CD4-positive, alpha-beta T cell treated with Interleukin-12 subunit alpha and Interleukin-12 subunit beta, for 1 hour (primary cell): ENCODE measurements at regions not wholly inside any gene's neighbourhood (a gene's known extent, or its start where the extent isn't known, plus 50 kb on each side); places are given as distances from the start of the nearest gene placed in this dataset.
"Not testable (repeated sequence)": the region's sequence is repeated elsewhere in the genome, so short reads cannot be mapped to it uniquely, and the experiment has no call there.

Experiments used
- DNase-seq: peaks from one replicate; pipeline ENCODE4 v3.0.0-alpha.2; 2020

- no peak for DNase-seq
These were observed 938.6 kb upstream of the WWC1 start for GRCh38 chr5:167352801-167353200.

- no peak for DNase-seq
These were observed 936.1 kb upstream of the WWC1 start for GRCh38 chr5:167355346-167355745.

GRCh38 chr5:167356374-167356773 is 935.1 kb upstream of the WWC1 start:
- DNase-seq = no peak

- no peak for DNase-seq
These were observed 932.5 kb upstream of the WWC1 start for GRCh38 chr5:167358868-167359492.

- DNase-seq = no peak
These were observed 929.6 kb upstream of the WWC1 start for GRCh38 chr5:167361795-167362194.

GRCh38 chr5:167363065-167363464 is 928.4 kb upstream of the WWC1 start:
- no peak for DNase-seq

GRCh38 chr5:167375125-167375524 is 916.3 kb upstream of the WWC1 start:
- no peak for DNase-seq

- DNase-seq = no peak
These were observed 912.3 kb upstream of the WWC1 start for GRCh38 chr5:167378894-167379723.

GRCh38 chr5:167381457-167381856 is 910.0 kb upstream of the WWC1 start:
- no peak for DNase-seq

- DNase-seq = no peak
These were observed 901.9 kb upstream of the WWC1 start for GRCh38 chr5:167389537-167389936.

GRCh38 chr5:167391286-167391685 is 900.2 kb upstream of the WWC1 start:
- not testable (repeated sequence) for DNase-seq

GRCh38 chr5:167392240-167392639 is 899.2 kb upstream of the WWC1 start:
- no peak for DNase-seq

- no peak for DNase-seq
These were observed 898.1 kb upstream of the WWC1 start for GRCh38 chr5:167393358-167393757.

- no peak for DNase-seq
These were observed 888.8 kb upstream of the WWC1 start for GRCh38 chr5:167402671-167403070.

GRCh38 chr5:167406513-167406912 is 884.9 kb upstream of the WWC1 start:
- no peak for DNase-seq

GRCh38 chr5:167412556-167412955 is 878.9 kb upstream of the WWC1 start:
- DNase-seq = no peak

GRCh38 chr5:167413506-167413905 is 877.9 kb upstream of the WWC1 start:
- DNase-seq = no peak

- DNase-seq = no peak
These were observed 876.8 kb upstream of the WWC1 start for GRCh38 chr5:167414611-167415010.

- DNase-seq = no peak
These were observed 875.4 kb upstream of the WWC1 start for GRCh38 chr5:167415779-167416746.

GRCh38 chr5:167417662-167418061 is 873.8 kb upstream of the WWC1 start:
- no peak for DNase-seq

GRCh38 chr5:167425161-167425560 is 866.3 kb upstream of the WWC1 start:
- no peak for DNase-seq

- no peak for DNase-seq
These were observed 864.9 kb upstream of the WWC1 start for GRCh38 chr5:167426501-167426900.

- not testable (repeated sequence) for DNase-seq
These were observed 863.8 kb upstream of the WWC1 start for GRCh38 chr5:167427641-167428040.
